A673 (cell line): ENCODE measurements at regions not wholly inside any gene's neighbourhood (a gene's known extent, or its start where the extent isn't known, plus 50 kb on each side); places are given as distances from the start of the nearest gene placed in this dataset.

ENCODE experiments used
- BruUV-seq: library from RNA; stranded (reverse); fragments of 400-500 nt; replicated peaks from 2 replicates; lab custom pipeline; 2021; lab: Mats Ljungman, UMichigan
- CTCF ChIA-PET: fragments of 300-600 bp; sonication (Branson Sonifier 250); formaldehyde crosslinking; loops from one replicate; lab custom pipeline; 2022; ENCODE audit warnings: antibody characterized with exemption; lab: Charles Lee
- POLR2A ChIA-PET: fragments of 300-600 bp; sonication (Branson Sonifier 250); formaldehyde crosslinking; loops from one replicate; lab custom pipeline; 2022; ENCODE audit warnings: antibody characterized with exemption; ENCODE audit not compliant: low non-redundant PET; lab: Charles Lee
- DNase-seq: peaks from one replicate; pipeline ENCODE4 v3.0.0-alpha.2; 2015; ENCODE audit warnings: low spot score
- H3K27ac ChIP-seq: fragments of 200-600 bp; sonication (generic); 2 replicates; pipeline ENCODE4 v1.5.1; 2016; ENCODE audit warnings: mixed run types, low read depth, mild to moderate bottlenecking, mixed read lengths, antibody characterized with exemption, low read length; ENCODE audit not compliant: poor library complexity, severe bottlenecking
- H3K27me3 ChIP-seq: fragments of 200-600 bp; sonication (generic); replicated peaks from 2 replicates; pipeline ENCODE4 v1.6.1; 2017; ENCODE audit warnings: mixed run types, low read depth, mild to moderate bottlenecking, mixed read lengths, antibody characterized with exemption, low read length; ENCODE audit not compliant: insufficient read depth, poor library complexity
- H3K36me3 ChIP-seq: fragments of 200-600 bp; sonication (generic); 2 replicates; pipeline ENCODE4 v1.6.1; 2016; ENCODE audit warnings: mixed run types, mild to moderate bottlenecking, mixed read lengths, antibody characterized with exemption, low read length; ENCODE audit not compliant: insufficient read depth, poor library complexity, severe bottlenecking
- H3K4me1 ChIP-seq: fragments of 200-600 bp; sonication (generic); 2 replicates; pipeline ENCODE4 v1.6.1; 2017; ENCODE audit warnings: mixed run types, mild to moderate bottlenecking, mixed read lengths, antibody characterized with exemption, low read length; ENCODE audit not compliant: insufficient read depth, poor library complexity, severe bottlenecking
- H3K4me3 ChIP-seq: fragments of 200-600 bp; sonication (generic); 2 replicates; pipeline ENCODE4 v1.5.1; 2016; ENCODE audit warnings: low read depth, mixed run types, mild to moderate bottlenecking, mixed read lengths, low read length; ENCODE audit not compliant: poor library complexity, severe bottlenecking
- H3K9me3 ChIP-seq: fragments of 200-600 bp; sonication (generic); 2 replicates; pipeline ENCODE4 v1.6.1; 2016; ENCODE audit warnings: mixed run types, low read depth, mild to moderate bottlenecking, mixed read lengths, antibody characterized with exemption, low read length; ENCODE audit not compliant: poor library complexity, severe bottlenecking
- CTCF ChIP-seq: fragments of 300-800, 200-600 bp; sonication (generic); conservative IDR thresholded peaks from 2 replicates; pipeline ENCODE4 v1.5.1; 2017; ENCODE audit warnings: low read depth, mild to moderate bottlenecking, antibody characterized with exemption, low read length, moderate library complexity, mixed read lengths
- EZH2 ChIP-seq: fragments of 200-600 bp; sonication (generic); IDR thresholded peaks from 2 replicates; pipeline ENCODE4 v1.6.1; 2017; ENCODE audit warnings: borderline replicate concordance, low read depth, mild to moderate bottlenecking, mixed read lengths, antibody characterized with exemption, low read length; ENCODE audit not compliant: poor library complexity, severe bottlenecking
- intact Hi-C: fragments of 100-400 bp; cut with micrococcal nuclease; formaldehyde crosslinking; loops from one replicate; pipeline ENCODE4 v1.10.0; 2022; ENCODE audit not compliant: unreplicated experiment

DNA sequence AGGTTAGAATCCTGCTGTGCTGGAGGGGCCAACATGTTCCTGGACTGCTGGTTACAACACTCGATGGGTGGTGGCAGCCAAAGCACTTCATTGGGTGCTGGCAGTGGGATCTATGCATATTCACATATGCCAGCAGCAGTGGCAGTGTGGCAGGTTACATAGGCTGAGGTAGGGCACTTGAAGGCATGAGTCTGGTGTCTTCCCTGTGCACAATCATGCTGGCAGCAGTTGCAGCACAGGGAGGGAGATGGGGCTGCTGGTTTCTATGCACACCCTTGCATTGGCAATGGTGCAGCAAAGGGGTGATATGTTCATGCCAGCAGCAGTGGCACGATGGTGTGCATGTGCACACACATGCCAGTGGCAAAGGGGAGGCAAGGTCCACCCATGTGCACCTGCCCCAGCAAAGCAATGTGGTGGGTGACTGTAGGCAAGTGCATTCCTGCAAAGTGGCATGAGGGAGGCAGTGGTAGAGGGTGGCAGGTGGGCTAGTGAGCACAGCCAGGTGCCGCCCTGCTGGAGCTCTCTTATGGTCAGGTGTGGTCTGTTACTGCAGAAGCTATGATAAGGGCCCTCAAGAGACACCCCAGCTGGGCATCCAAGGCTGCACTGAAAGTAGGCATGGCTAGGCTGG lies 356.2 kb upstream of the STEAP1 start:
- Histone ChIP-seq H3K27ac (no peak overlapping the region), H3K36me3 (no peaks in the 10 kb centered on the region), H3K4me1 (no peaks in the 10 kb centered on the region), H3K4me3 (no peak overlapping the region), H3K9me3 (no peaks in the 10 kb centered on the region), H3K27me3 (no peaks in the 10 kb centered on the region)
- no peak for TF ChIP-seq EZH2
- TF ChIP-seq CTCF, result no peak
- ChIA-PET CTCF (no interaction called here), POLR2A (no interaction called here)
- intact Hi-C loops, result no loop called here
- no TSS peak for BruUV-seq
- no peak for DNase-seq

GRCh38 chr7:89798599-89798996 lies 355.7 kb upstream of the STEAP1 start:
- intact Hi-C loops, result no loop called here
- no peaks in the 10 kb centered on the region for H3K4me1 ChIP-seq
- CTCF ChIA-PET, result no interaction called here
- no peak for TF ChIP-seq EZH2
- no peaks in the 10 kb centered on the region for H3K36me3 ChIP-seq
- BruUV-seq, result no TSS peak
- no peaks in the 10 kb centered on the region for H3K9me3 ChIP-seq
- POLR2A ChIA-PET, result no interaction called here
- H3K27ac ChIP-seq, result no peak overlapping the region
- H3K27me3 ChIP-seq, result no peaks in the 10 kb centered on the region
- no peak overlapping the region for H3K4me3 ChIP-seq
- DNase-seq, result no peak

DNA sequence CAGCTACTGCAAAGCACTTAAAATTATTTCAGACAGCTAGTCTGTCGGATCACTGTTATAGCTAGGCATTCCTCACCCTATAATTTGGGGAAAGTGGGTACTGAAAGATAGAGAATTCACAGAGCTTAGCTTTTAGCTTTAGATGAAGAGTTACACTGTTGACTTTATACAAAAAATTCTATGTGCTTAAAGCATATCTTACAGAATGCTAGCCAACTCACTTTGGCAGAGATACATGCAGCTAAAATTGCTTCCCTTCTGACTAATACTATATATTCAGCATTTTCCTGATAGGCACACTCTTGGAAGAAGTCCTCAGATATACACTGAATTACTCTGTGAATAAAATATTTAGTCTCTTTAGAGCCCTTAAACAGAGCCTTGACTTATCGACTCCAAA lies 353.5 kb upstream of the STEAP1 start:
- intact Hi-C loops, result no loop called here
- H3K36me3 ChIP-seq, result no peaks in the 10 kb centered on the region
- BruUV-seq, result no TSS peak
- TF ChIP-seq CTCF, result no peak
- no peak overlapping the region for H3K27ac ChIP-seq
- no peak overlapping the region for H3K4me3 ChIP-seq
- ChIA-PET POLR2A (no interaction called here), CTCF (no interaction called here)
- H3K4me1 ChIP-seq, result no peaks in the 10 kb centered on the region
- H3K9me3 ChIP-seq, result no peaks in the 10 kb centered on the region
- DNase-seq, result no peak
- no peaks in the 10 kb centered on the region for H3K27me3 ChIP-seq

DNA sequence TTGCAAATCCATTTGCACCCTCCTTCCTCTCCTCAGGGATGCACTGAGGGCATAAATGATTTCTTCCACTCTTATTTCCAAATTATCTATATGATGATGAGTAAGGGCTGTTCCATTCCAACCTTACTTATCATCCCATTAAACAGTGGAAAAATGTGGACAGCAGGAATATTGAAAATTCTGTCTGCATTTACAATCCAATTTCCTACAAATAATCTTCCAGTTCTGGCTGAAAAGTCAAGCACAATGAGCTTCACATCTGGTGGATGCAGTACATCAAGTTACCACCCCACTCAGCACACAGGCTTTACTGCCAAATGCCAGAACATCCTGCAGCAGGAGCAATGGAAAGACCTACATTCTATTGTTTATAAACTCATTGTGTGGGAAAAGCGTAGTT lies 345.0 kb upstream of the STEAP1 start:
- POLR2A ChIA-PET, result no interaction called here

More for the DNA sequence above, 345.0 kb upstream of the STEAP1 start:
- H3K4me1 ChIP-seq, result no peaks in the 10 kb centered on the region
- CTCF ChIA-PET, result no interaction called here
- TF ChIP-seq CTCF, result no peak
- TF ChIP-seq EZH2, result no peak
- DNase-seq, result no peak
- no TSS peak for BruUV-seq
- no peak overlapping the region for H3K4me3 ChIP-seq
- H3K9me3 ChIP-seq, result no peaks in the 10 kb centered on the region
- intact Hi-C loops, result no loop called here
- no peaks in the 10 kb centered on the region for H3K27me3 ChIP-seq
- no peak overlapping the region for H3K27ac ChIP-seq
- H3K36me3 ChIP-seq, result no peaks in the 10 kb centered on the region
